KMS-11 (cell line): ENCODE measurements at regions not wholly inside any gene's neighbourhood (a gene's known extent, or its start where the extent isn't known, plus 50 kb on each side); places are given as distances from the start of the nearest gene placed in this dataset.

ENCODE experiments used
- H2AFZ ChIP-seq: fragments of 200-600 bp; sonication (generic); 2 replicates; pipeline ENCODE4 v1.6.1; 2016; ENCODE audit warnings: antibody characterized with exemption, mixed run types, low read depth
- H3K27ac ChIP-seq: fragments of 200-600 bp; sonication (generic); 2 replicates; pipeline ENCODE4 v1.6.1; 2016; ENCODE audit warnings: mild to moderate bottlenecking, mixed run types
- H3K27me3 ChIP-seq: fragments of 200-600 bp; sonication (generic); 2 replicates; pipeline ENCODE4 v1.6.1; 2017; ENCODE audit warnings: mild to moderate bottlenecking, low read depth, mixed run types, moderate library complexity; ENCODE audit not compliant: insufficient read depth
- H3K36me3 ChIP-seq: fragments of 200-600 bp; sonication (generic); 2 replicates; pipeline ENCODE4 v1.6.1; 2017; ENCODE audit warnings: mild to moderate bottlenecking, mixed run types; ENCODE audit not compliant: insufficient read depth
- H3K4me1 ChIP-seq: fragments of 200-600 bp; sonication (generic); 2 replicates; pipeline ENCODE4 v1.6.1; 2016; ENCODE audit warnings: mild to moderate bottlenecking, low read depth, mixed run types; ENCODE audit not compliant: poor library complexity, severe bottlenecking
- H3K4me2 ChIP-seq: fragments of 200-600 bp; sonication (generic); 2 replicates; pipeline ENCODE4 v1.7.0; 2016; ENCODE audit warnings: mild to moderate bottlenecking, mixed run types
- H3K4me3 ChIP-seq: fragments of 200-600 bp; sonication (generic); IDR thresholded peaks from 2 replicates; pipeline ENCODE4 v1.6.1; 2017; ENCODE audit warnings: low read depth, low read length, mixed read lengths; ENCODE audit not compliant: insufficient read depth
- H3K79me2 ChIP-seq: fragments of 200-600 bp; sonication (generic); 2 replicates; pipeline ENCODE4 v1.6.1; 2016; ENCODE audit warnings: low read depth, mixed run types; ENCODE audit not compliant: insufficient read depth
- H3K9ac ChIP-seq: fragments of 200-600 bp; sonication (generic); 2 replicates; pipeline ENCODE4 v1.6.1; 2016; ENCODE audit warnings: mild to moderate bottlenecking, mixed run types
- H4K20me1 ChIP-seq: fragments of 200-600 bp; sonication (generic); 2 replicates; pipeline ENCODE4 v1.6.1; 2016; ENCODE audit warnings: mild to moderate bottlenecking, mixed run types; ENCODE audit not compliant: insufficient read depth
- CTCF ChIP-seq: fragments of 200-600 bp; sonication (generic); conservative IDR thresholded peaks from 2 replicates; pipeline ENCODE4 v1.6.1; 2017; ENCODE audit warnings: low read depth, mild to moderate bottlenecking, antibody characterized with exemption, low read length, moderate library complexity, mixed read lengths

- H3K4me2 ChIP-seq = no peak overlapping the region
- no peaks in the 10 kb centered on the region for H3K27me3 ChIP-seq
- H3K4me1 ChIP-seq = no peaks in the 10 kb centered on the region
Observed at GRCh38 chr14:38090506-38090905, 117.2 kb upstream of the SSTR1 start.

GRCh38 chr14:38098074-38098836 lies 109.4 kb upstream of the SSTR1 start:
- no peak overlapping the region for H3K9ac ChIP-seq
- H2AFZ ChIP-seq = no peak overlapping the region
- no peaks in the 10 kb centered on the region for H3K4me1 ChIP-seq
- no peak overlapping the region for H3K4me3 ChIP-seq
- TF ChIP-seq CTCF = no peak
- H3K4me2 ChIP-seq = no peak overlapping the region
- no peaks in the 10 kb centered on the region for H3K27me3 ChIP-seq
- H3K36me3 ChIP-seq = no peaks in the 10 kb centered on the region
- H3K79me2 ChIP-seq = no peaks in the 10 kb centered on the region
- H4K20me1 ChIP-seq = no peaks in the 10 kb centered on the region
- H3K27ac ChIP-seq = no peak overlapping the region

More at GRCh38 chr14:38090506-38090905, 117.2 kb upstream of the SSTR1 start:
- Histone ChIP-seq H4K20me1 (no peaks in the 10 kb centered on the region), H3K27ac (no peak overlapping the region), H3K79me2 (no peaks in the 10 kb centered on the region), H3K36me3 (no peaks in the 10 kb centered on the region), H2AFZ (no peak overlapping the region), H3K4me3 (no peak overlapping the region), H3K9ac (no peak overlapping the region)
- no peak for TF ChIP-seq CTCF

GRCh38 chr14:38101679-38102078 lies 106.0 kb upstream of the SSTR1 start:
- Histone ChIP-seq H3K79me2 (no peaks in the 10 kb centered on the region), H4K20me1 (no peaks in the 10 kb centered on the region), H3K9ac (no peak overlapping the region), H3K27me3 (no peaks in the 10 kb centered on the region), H3K4me3 (no peak overlapping the region), H3K36me3 (no peaks in the 10 kb centered on the region), H3K27ac (no peak overlapping the region), H2AFZ (no peak overlapping the region), H3K4me2 (no peak overlapping the region), H3K4me1 (no peaks in the 10 kb centered on the region)
- no peak for TF ChIP-seq CTCF

- Histone ChIP-seq H3K27ac (no peak overlapping the region), H4K20me1 (no peaks in the 10 kb centered on the region), H3K4me3 (no peak overlapping the region), H3K27me3 (no peaks in the 10 kb centered on the region), H3K4me2 (no peak overlapping the region), H3K79me2 (no peaks in the 10 kb centered on the region), H3K9ac (no peak overlapping the region), H2AFZ (no peak overlapping the region), H3K36me3 (no peaks in the 10 kb centered on the region), H3K4me1 (no peaks in the 10 kb centered on the region)
- TF ChIP-seq CTCF = no peak
Observed at GRCh38 chr14:38103542-38104225, 104.0 kb upstream of the SSTR1 start.
